HG03565 (cell line): ENCODE measurements at regions not wholly inside any gene's neighbourhood (a gene's known extent, or its start where the extent isn't known, plus 50 kb on each side); places are given as distances from the start of the nearest gene placed in this dataset.

ENCODE experiments used
- ATAC-seq: cut with Tn5 transposase; IDR thresholded peaks from one replicate; pipeline ENCODE4 v1.9.1; 2021; ENCODE audit warnings: mild to moderate bottlenecking, moderate library complexity; ENCODE audit not compliant: unreplicated experiment

GRCh38 chr22:26732284-26732683 lies 74.9 kb downstream of the MIAT start:
- no peak for ATAC-seq

- no peak for ATAC-seq
These were observed 77.1 kb downstream of the MIAT start for GRCh38 chr22:26734339-26735018.

- ATAC-seq = no peak
These were observed 77.6 kb downstream of the MIAT start for GRCh38 chr22:26735019-26735409.

GRCh38 chr22:26737262-26737661 lies 79.9 kb downstream of the MIAT start:
- ATAC-seq = no peak

- ATAC-seq = no peak
These were observed 82.9 kb downstream of the MIAT start for GRCh38 chr22:26740253-26740652.

- ATAC-seq = no peak
These were observed 85.8 kb downstream of the MIAT start for GRCh38 chr22:26743149-26743548.

GRCh38 chr22:26744892-26745808 lies 87.8 kb downstream of the MIAT start:
- ATAC-seq = no peak

- no peak for ATAC-seq
These were observed 88.9 kb downstream of the MIAT start for GRCh38 chr22:26746311-26746710.

GRCh38 chr22:26748845-26749244 lies 91.5 kb downstream of the MIAT start:
- ATAC-seq = no peak

GRCh38 chr22:26751217-26751616 lies 93.8 kb downstream of the MIAT start:
- no peak for ATAC-seq

- no peak for ATAC-seq
These were observed 95.9 kb downstream of the MIAT start for GRCh38 chr22:26753125-26753862.

GRCh38 chr22:26756675-26757293 lies 99.4 kb downstream of the MIAT start:
- no peak for ATAC-seq

GRCh38 chr22:26757496-26757895 lies 100.1 kb downstream of the MIAT start:
- ATAC-seq = no peak

GRCh38 chr22:26762503-26763472 lies 105.4 kb downstream of the MIAT start:
- ATAC-seq = no peak

- ATAC-seq = no peak
These were observed 106.4 kb downstream of the MIAT start for GRCh38 chr22:26763633-26764361.

GRCh38 chr22:26766510-26767350 lies 109.3 kb downstream of the MIAT start:
- no peak for ATAC-seq

GRCh38 chr22:26767351-26768155 lies 110.2 kb downstream of the MIAT start:
- ATAC-seq = no peak

GRCh38 chr22:26768156-26768515 lies 110.7 kb downstream of the MIAT start:
- ATAC-seq = no peak
